Fibroblast of lung (primary cell): ENCODE measurements at regions not wholly inside any gene's neighbourhood (a gene's known extent, or its start where the extent isn't known, plus 50 kb on each side); places are given as distances from the start of the nearest gene placed in this dataset.

Experiments
- DNase-seq, 2 donors: peaks; one replicate each; pipeline versions ENCODE4 v3.0.0 to v3.0.0-alpha.2; 2010; ENCODE audit warnings: low read depth in 2 of 2
- H2AFZ ChIP-seq: 2 replicates; pipeline ENCODE4 v1.5.1; 2012; ENCODE audit warnings: low read length, control low read depth, inconsistent platforms
- H3K27ac ChIP-seq: 2 replicates; pipeline ENCODE4 v1.5.1; 2011; ENCODE audit warnings: low read length, control low read depth; ENCODE audit not compliant: insufficient read depth
- H3K27me3 ChIP-seq: 2 replicates; pipeline ENCODE4 v1.5.1; 2011; ENCODE audit warnings: mild to moderate bottlenecking, low read length; ENCODE audit not compliant: control insufficient read depth, insufficient read depth
- H3K36me3 ChIP-seq: 2 replicates; pipeline ENCODE4 v1.5.1; 2011; ENCODE audit warnings: low read length; ENCODE audit not compliant: control insufficient read depth, insufficient read depth
- H3K4me1 ChIP-seq: 2 replicates; pipeline ENCODE4 v1.5.1; 2011; ENCODE audit warnings: low read length; ENCODE audit not compliant: control insufficient read depth, insufficient read depth; ENCODE audit errors: extremely low read depth
- H3K4me2 ChIP-seq: 2 replicates; pipeline ENCODE4 v1.5.1; 2011; ENCODE audit warnings: low read length, control low read depth; ENCODE audit not compliant: insufficient read depth; ENCODE audit errors: extremely low read depth
- H3K4me3 ChIP-seq, 4 experiments: fragments of 200-600 bp in 1 of 4; sonication (generic) in 1 of 4; replicated peaks in 1 of 4; 2 replicates each; pipeline ENCODE4 v1.5.1; 2011 to 2016; ENCODE audit warnings: low read length in 4 of 4, low read depth in 3 of 4, mild to moderate bottlenecking in 3 of 4, control low read depth in 2 of 4, inconsistent platforms in 1 of 4, mixed read lengths in 1 of 4; ENCODE audit not compliant: insufficient read depth in 1 of 4; ENCODE audit errors: control extremely low read depth in 1 of 4
- H3K79me2 ChIP-seq: 2 replicates; pipeline ENCODE4 v1.5.1; 2012; ENCODE audit warnings: mild to moderate bottlenecking, low read length, inconsistent platforms; ENCODE audit not compliant: control insufficient read depth, insufficient read depth
- H3K9ac ChIP-seq: 2 replicates; pipeline ENCODE4 v1.5.1; 2011; ENCODE audit warnings: mild to moderate bottlenecking, low read length, control low read depth; ENCODE audit not compliant: insufficient read depth
- H3K9me3 ChIP-seq: 2 replicates; pipeline ENCODE4 v1.5.1; 2012; ENCODE audit warnings: low read depth, low read length; ENCODE audit not compliant: control insufficient read depth, insufficient read depth
- H4K20me1 ChIP-seq: 2 replicates; pipeline ENCODE4 v1.5.1; 2011; ENCODE audit warnings: low read length; ENCODE audit not compliant: control insufficient read depth, insufficient read depth; ENCODE audit errors: extremely low read depth
- EZH2 ChIP-seq: IDR thresholded peaks from 2 replicates; pipeline ENCODE4 v1.5.1; 2012; ENCODE audit warnings: low read length, control low read depth, mild to moderate bottlenecking; ENCODE audit errors: missing control alignments
- TF ChIP-seq, protein P1 (sequence below), 2 donors: IDR thresholded peaks in 1 of 2; conservative IDR thresholded peaks in 1 of 2; 1 replicate in 1 of 2; 2 replicates in 1 of 2; pipeline ENCODE4 v1.5.1; 2011 to 2012; ENCODE audit warnings: low read length in 2 of 2, control low read depth in 1 of 2, inconsistent platforms in 1 of 2, low read depth in 1 of 2, mild to moderate bottlenecking in 1 of 2

DNA sequence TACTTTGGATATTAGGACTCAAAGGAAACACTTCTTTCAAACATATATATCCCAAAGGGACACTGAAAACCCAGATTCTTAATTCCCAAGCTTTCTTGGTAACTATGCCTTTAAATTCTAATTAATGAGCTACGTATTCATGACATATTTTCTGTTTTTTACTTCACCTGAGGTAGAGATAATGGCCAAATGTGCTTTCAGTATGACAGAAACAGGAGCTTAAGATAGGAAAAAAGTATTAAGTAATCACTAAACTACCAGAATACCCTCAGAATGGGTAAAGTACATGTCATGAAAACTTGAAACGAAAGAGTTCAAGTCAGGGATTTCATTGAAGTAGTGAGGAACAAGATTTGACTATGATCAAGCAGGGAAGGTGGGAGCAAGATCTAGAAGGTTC lies 478.5 kb downstream of the AGTPBP1 start:
- H3K9me3 ChIP-seq, result no peaks in the 10 kb centered on the region
- H3K27me3 ChIP-seq, result no peaks in the 10 kb centered on the region
- no peaks in the 10 kb centered on the region for H3K4me1 ChIP-seq
- H3K4me3 ChIP-seq, result no peak overlapping the region
- no peaks in the 10 kb centered on the region for H4K20me1 ChIP-seq
- no peak overlapping the region for H3K9ac ChIP-seq
- no peaks in the 10 kb centered on the region for H3K36me3 ChIP-seq
- no peak for DNase-seq
- no peak overlapping the region for H2AFZ ChIP-seq
- no peak overlapping the region for H3K4me2 ChIP-seq
- no peak for TF ChIP-seq EZH2
- TF ChIP-seq, protein P1, sequence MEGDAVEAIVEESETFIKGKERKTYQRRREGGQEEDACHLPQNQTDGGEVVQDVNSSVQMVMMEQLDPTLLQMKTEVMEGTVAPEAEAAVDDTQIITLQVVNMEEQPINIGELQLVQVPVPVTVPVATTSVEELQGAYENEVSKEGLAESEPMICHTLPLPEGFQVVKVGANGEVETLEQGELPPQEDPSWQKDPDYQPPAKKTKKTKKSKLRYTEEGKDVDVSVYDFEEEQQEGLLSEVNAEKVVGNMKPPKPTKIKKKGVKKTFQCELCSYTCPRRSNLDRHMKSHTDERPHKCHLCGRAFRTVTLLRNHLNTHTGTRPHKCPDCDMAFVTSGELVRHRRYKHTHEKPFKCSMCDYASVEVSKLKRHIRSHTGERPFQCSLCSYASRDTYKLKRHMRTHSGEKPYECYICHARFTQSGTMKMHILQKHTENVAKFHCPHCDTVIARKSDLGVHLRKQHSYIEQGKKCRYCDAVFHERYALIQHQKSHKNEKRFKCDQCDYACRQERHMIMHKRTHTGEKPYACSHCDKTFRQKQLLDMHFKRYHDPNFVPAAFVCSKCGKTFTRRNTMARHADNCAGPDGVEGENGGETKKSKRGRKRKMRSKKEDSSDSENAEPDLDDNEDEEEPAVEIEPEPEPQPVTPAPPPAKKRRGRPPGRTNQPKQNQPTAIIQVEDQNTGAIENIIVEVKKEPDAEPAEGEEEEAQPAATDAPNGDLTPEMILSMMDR (conservative IDR thresholded peaks at IDR 0.05 in 1 of 2, IDR thresholded peaks at IDR 0.05 in 1 of 2; ENCODE audit: low read depth in 1 of 2, low read length in 2 of 2), result no peak
- no peak overlapping the region for H3K27ac ChIP-seq
- no peaks in the 10 kb centered on the region for H3K79me2 ChIP-seq

GRCh38 chr9:85262333-85262732 lies 479.4 kb downstream of the AGTPBP1 start:
- H3K27ac ChIP-seq, result no peak overlapping the region
- H3K4me2 ChIP-seq, result no peak overlapping the region
- H3K9me3 ChIP-seq, result no peaks in the 10 kb centered on the region
- H3K79me2 ChIP-seq, result no peaks in the 10 kb centered on the region
- H4K20me1 ChIP-seq, result no peaks in the 10 kb centered on the region
- no peak overlapping the region for H3K9ac ChIP-seq
- H3K36me3 ChIP-seq, result no peaks in the 10 kb centered on the region
- peak in 1 of 2 donors; percentile 66 for DNase-seq
- H3K27me3 ChIP-seq, result no peaks in the 10 kb centered on the region
- no peak for TF ChIP-seq EZH2
- TF ChIP-seq, protein P1 (conservative IDR thresholded peaks at IDR 0.05 in 1 of 2, IDR thresholded peaks at IDR 0.05 in 1 of 2; ENCODE audit: low read depth in 1 of 2, low read length in 2 of 2), result no peak
- no peak overlapping the region for H2AFZ ChIP-seq
- H3K4me1 ChIP-seq, result no peaks in the 10 kb centered on the region
- no peak overlapping the region for H3K4me3 ChIP-seq

- TF ChIP-seq, protein P1 (conservative IDR thresholded peaks at IDR 0.05 in 1 of 2, IDR thresholded peaks at IDR 0.05 in 1 of 2; ENCODE audit: low read depth in 1 of 2, low read length in 2 of 2), result no peak
- TF ChIP-seq EZH2, result no peak
- Histone ChIP-seq H4K20me1 (no peaks in the 10 kb centered on the region), H3K27ac (no peak overlapping the region), H3K27me3 (no peaks in the 10 kb centered on the region), H3K4me3 (no peak overlapping the region), H2AFZ (no peak overlapping the region), H3K4me2 (no peak overlapping the region), H3K79me2 (no peaks in the 10 kb centered on the region), H3K9ac (no peak overlapping the region), H3K9me3 (no peaks in the 10 kb centered on the region), H3K4me1 (no peaks in the 10 kb centered on the region), H3K36me3 (no peaks in the 10 kb centered on the region)
- DNase-seq, result no peak
Observed at GRCh38 chr9:85260275-85260845, 481.4 kb downstream of the AGTPBP1 start.
